GM19438 (cell line): ENCODE measurements at regions not wholly inside any gene's neighbourhood (a gene's known extent, or its start where the extent isn't known, plus 50 kb on each side); places are given as distances from the start of the nearest gene placed in this dataset.

Source experiments
- ATAC-seq: cut with Tn5 transposase; IDR thresholded peaks from one replicate; pipeline ENCODE4 v1.9.1; 2021; ENCODE audit warnings: low read depth; ENCODE audit not compliant: unreplicated experiment

DNA sequence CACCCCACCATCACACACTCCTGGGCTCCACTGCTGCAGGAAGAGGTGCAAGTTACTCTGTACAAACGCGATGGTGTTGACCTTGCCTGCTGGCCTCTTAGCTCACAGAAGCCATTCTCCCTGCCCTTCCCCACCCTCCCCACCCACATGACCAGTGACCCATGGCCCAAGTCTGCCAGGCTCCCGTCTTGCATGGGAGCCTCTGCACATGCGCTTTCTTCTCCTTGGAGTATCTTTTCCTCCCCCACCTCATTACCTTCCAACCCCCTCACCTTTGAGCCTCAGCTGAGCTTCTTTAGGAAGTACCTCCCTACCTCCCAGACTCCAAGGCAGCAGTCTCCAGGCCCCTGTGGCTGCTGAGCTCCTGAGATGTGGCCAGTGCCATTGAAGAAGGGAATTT is 337.7 kb upstream of the ZNF32 start:
- ATAC-seq, result no peak

GRCh38 chr10:43985941-43986340 is 337.3 kb upstream of the ZNF32 start:
- no peak for ATAC-seq

DNA sequence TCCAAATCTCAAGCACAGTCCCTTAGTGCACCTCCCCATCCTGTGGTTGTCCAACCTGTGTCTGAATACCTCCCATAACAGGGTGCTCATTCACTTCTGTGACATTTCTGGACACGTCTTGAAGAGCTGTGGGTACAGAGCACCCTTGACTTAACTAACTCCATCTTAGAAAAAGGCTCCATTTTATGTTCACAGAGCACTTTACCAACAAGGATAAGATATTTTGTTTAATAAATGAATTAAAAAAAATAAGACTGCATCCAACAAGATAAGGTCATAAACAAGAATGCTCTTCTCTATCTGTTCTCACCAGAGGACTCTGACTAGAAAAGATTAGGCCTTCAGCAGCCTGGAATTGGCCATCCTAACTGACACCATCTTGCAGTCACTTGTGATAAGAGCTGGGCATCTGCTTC is 335.2 kb upstream of the ZNF32 start:
- ATAC-seq, result no peak

GRCh38 chr10:43983405-43983804 is 334.7 kb upstream of the ZNF32 start:
- no peak for ATAC-seq

- no peak for ATAC-seq
Observed at GRCh38 chr10:43982250-43982649, 333.6 kb upstream of the ZNF32 start.

- ATAC-seq, result no peak
Observed at GRCh38 chr10:43981696-43982095, 333.0 kb upstream of the ZNF32 start.

DNA sequence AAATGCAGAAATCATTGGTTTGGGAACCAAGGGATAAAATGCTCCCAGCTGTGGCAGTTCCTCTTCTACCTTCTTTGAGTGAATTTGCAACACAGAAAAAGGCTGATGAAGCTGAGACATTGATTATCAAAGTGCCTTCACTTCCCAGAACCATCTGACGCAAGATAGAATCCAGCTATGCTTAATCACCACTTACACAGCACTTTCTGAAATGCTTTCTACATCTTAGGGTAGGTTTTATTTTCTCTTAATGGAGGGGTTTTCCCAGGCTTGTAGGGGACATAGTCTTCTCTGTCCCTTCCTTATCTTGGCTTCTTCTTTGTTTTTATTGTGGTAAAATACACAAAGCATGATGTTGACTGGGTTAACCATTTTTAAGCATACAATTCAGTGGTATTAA is 332.6 kb upstream of the ZNF32 start:
- ATAC-seq, result no peak

GRCh38 chr10:43980715-43981114 is 332.0 kb upstream of the ZNF32 start:
- no peak for ATAC-seq

DNA sequence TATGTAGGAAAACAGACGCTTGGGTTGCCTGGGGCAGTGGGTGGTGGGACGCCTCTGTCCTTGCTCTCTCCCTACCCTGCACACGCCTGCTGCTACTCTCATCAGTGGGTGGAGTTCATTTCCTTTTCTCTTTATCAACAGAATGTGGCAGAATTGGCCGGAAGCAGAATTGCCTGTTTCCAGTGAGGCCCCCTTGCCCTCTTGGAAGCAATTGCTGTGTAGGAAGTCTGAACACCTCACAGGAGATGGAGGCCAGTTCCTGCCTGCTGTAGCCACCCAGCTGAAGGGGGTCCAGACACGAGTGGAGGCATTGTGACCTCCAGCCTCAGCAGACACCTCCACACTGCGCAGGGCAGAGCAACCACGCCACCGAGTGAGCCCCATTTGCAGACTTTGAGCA is 331.6 kb upstream of the ZNF32 start:
- ATAC-seq, result no peak

DNA sequence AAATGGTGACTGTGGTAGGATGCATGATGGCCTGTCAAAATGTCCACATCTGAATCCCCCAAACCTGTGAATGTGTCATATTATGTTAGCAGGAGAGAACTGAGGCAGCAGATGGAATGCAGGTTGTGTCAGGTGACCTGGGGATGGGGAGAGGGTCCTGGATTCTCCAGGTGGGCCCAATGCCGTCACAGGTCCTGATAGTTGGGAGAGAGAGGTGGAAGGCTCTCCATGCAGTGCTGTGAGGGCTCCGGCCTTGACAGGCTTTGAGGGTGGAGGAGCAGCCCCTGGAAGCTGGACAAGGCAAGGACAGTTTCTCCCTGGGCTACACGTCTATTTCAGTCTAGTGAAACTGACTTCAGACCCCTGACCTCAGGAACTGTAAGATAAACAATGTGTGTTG is 330.9 kb upstream of the ZNF32 start:
- ATAC-seq, result no peak

DNA sequence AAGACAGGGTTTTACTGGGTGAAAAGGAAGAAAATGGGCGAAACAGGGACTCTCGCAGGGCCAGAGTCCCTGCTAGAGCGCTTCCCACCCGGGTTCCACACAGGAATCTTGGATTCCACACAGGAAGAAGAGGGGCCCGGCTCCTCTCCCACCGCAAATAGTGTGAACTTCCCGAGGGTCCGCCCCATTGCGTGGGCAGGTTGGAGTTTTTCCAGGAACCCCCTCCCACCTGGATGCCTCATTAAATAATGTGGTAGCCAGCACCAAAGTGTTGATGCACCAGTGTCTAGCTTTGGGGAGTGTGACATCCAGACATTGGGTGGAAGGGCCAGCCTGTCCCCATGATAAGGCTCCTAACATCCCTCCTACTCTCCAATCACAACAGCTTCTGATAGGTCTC is 330.3 kb upstream of the ZNF32 start:
- ATAC-seq, result no peak

DNA sequence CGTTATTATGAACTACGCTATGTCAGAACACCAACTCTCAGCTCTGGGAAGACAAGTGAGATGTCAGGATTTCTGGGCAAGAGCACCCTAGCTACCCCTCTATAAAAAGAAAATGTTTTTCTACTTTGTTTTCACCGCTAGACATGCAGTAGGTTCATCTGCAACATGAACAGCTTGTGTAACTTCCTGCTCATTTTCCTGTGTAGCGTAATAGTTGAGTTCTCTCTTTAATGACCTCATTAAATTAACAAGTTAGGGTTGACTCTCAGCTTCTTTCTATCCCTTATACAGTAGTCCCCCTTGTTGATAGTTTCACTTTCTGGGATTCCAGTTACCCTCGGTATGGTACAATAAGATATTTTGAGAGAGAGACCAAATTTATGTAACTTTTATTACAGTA is 329.4 kb upstream of the ZNF32 start:
- ATAC-seq, result no peak

GRCh38 chr10:43976292-43976691 is 327.6 kb upstream of the ZNF32 start:
- ATAC-seq, result no peak

DNA sequence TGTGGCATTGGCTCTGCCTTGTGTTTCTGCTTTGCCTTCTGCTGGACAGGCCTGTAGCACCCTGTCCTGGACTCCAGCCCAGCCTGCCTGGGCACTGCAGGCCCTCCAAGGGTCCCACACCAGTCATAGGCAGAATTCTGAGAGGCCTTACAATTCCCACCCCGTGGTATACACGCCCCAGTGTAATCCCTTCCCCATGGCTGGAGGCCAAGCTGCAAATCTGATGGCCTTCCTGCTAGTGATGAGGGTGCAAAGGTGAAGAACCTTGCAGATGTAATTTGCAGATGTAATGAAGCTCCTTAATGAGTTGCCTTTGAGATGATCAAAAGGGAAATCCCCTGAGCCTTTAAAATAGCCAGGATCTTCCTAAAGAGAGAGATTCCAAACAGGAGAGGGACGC is 325.1 kb upstream of the ZNF32 start:
- ATAC-seq, result no peak

GRCh38 chr10:43972976-43973647 is 324.4 kb upstream of the ZNF32 start:
- no peak for ATAC-seq

GRCh38 chr10:43971981-43972380 is 323.3 kb upstream of the ZNF32 start:
- ATAC-seq, result no peak

- no peak for ATAC-seq
Observed at GRCh38 chr10:43971306-43971705, 322.6 kb upstream of the ZNF32 start.

DNA sequence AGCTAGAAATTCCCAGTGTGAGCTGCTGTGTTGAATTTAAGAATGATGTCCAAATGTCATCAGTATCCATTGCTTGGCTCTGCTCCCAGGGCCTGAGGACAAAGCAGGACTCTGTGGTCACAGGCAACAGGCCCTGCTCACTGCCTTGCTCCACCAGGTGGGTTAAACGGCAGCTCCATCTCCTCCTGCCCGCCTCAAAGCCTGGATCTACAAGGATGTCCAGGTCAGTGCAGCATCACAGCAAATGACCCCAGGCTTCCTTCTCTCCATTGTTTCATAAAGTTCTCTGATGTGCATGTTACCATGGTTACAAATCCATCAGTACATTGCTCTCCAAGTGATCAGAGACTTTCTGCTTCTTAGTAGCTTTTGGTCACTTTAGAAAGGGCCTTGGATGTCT is 322.0 kb upstream of the ZNF32 start:
- no peak for ATAC-seq

- no peak for ATAC-seq
Observed at GRCh38 chr10:43970018-43970698, 321.5 kb upstream of the ZNF32 start.

DNA sequence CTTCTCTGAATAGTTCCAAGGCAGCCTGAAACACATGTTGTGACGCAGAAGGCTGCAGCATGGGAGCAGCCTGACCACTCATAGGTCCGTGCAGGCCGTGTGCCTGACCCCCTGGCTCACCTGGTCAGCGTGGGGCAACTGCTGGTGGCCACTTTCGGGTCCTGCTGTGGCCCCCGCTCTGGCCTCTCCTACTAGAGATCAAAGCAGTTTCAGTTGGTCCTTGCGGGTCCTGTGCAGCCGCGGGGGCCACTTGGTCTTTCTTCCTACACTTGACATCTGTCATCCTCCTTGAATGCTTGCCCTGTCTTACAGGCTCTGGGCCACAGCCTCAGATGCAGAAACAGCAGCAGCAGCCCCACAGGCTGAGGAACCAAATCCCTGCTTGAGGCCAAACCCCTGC is 320.8 kb upstream of the ZNF32 start:
- ATAC-seq, result no peak

GRCh38 chr10:43968961-43969360 is 320.3 kb upstream of the ZNF32 start:
- ATAC-seq, result no peak

DNA sequence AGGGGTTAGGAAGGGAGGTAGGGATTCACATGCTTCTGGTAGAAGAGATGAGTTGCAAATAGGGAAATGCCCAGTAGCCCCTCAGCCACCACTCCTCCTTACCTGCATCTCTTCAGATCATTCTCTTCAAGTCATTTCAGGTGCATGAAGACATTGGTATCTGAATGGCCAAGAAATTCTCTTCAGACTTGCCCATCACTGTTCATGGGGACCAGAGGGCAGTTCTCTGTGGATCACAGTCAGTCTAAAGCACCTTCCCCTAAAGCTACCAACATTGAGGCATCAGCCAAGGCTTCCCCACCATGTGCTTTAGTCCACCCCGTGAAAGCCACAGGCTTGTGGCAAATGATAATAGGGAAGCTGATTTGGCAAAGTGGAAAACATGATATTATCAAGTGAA is 319.4 kb upstream of the ZNF32 start:
- no peak for ATAC-seq

DNA sequence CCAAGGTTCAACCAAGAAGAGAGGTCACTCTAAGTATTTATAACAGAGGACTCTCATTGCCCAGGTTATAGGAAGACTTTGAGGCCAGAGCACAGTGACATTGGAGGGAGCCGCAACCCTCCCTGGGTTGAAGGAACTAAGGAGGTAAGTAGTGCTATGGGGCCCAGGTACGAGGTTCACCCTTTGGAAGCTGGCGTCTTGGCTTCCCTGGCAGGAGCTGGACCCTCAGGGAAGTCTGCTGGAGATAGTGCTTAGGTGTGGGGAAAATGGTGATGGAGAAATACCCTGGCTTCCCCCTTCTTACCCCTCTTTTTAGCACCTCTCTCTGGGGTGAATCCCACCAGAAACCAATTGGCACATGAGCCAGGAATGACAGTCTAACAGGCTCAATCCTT is 317.9 kb upstream of the ZNF32 start:
- no peak for ATAC-seq
